ENCODE measurements at regions not wholly inside any gene's neighbourhood (a gene's known extent, or its start where the extent isn't known, plus 50 kb on each side); places are given as distances from the start of the nearest gene placed in this dataset.
A peak's percentile ranks its signal among the peaks of the same experiment; 100 is the strongest.

GRCh38 chr13:30142486-30143211 is 164.7 kb downstream of the KATNAL1 start:
- H3K4me1 ChIP-seq, result peaks cover 0 to 17% (median 10%) of the 10 kb centered on the region in 9 donors
- no peaks in the 10 kb centered on the region for H3K36me3 ChIP-seq
- H3K27ac ChIP-seq, result peak overlapping the region in 1 of 10 donors; percentile 47
- H3K4me3 ChIP-seq, result no peak overlapping the region
- ATAC-seq, result peak in 5 of 8 donors; percentile 24 to 55 (median 48)
- no peaks in the 10 kb centered on the region for H3K9me3 ChIP-seq
- intact Hi-C loops (cut with DNase I), result no loop called here
- no peaks in the 10 kb centered on the region for H3K27me3 ChIP-seq
- TF ChIP-seq, protein P1, sequence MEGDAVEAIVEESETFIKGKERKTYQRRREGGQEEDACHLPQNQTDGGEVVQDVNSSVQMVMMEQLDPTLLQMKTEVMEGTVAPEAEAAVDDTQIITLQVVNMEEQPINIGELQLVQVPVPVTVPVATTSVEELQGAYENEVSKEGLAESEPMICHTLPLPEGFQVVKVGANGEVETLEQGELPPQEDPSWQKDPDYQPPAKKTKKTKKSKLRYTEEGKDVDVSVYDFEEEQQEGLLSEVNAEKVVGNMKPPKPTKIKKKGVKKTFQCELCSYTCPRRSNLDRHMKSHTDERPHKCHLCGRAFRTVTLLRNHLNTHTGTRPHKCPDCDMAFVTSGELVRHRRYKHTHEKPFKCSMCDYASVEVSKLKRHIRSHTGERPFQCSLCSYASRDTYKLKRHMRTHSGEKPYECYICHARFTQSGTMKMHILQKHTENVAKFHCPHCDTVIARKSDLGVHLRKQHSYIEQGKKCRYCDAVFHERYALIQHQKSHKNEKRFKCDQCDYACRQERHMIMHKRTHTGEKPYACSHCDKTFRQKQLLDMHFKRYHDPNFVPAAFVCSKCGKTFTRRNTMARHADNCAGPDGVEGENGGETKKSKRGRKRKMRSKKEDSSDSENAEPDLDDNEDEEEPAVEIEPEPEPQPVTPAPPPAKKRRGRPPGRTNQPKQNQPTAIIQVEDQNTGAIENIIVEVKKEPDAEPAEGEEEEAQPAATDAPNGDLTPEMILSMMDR (IDR thresholded peaks at IDR 0.05), result no peak
- no peak for DNase-seq
- 46 to 56% methylated on average over 13 of the region's 13 CpGs for WGBS, 2 donors

- intact Hi-C loops (cut with DNase I), result no loop called here
- WGBS, 2 donors, result 84 to 89% methylated on average over 6 of the region's 6 CpGs
- peak overlapping the region in 1 of 10 donors; percentile 47 for H3K27ac ChIP-seq
- no peaks in the 10 kb centered on the region for H3K36me3 ChIP-seq
- H3K27me3 ChIP-seq, result no peaks in the 10 kb centered on the region
- no peak for DNase-seq
- H3K4me3 ChIP-seq, result no peak overlapping the region
- no peak for ATAC-seq
- TF ChIP-seq, protein P1 (IDR thresholded peaks at IDR 0.05), result no peak
- H3K9me3 ChIP-seq, result no peaks in the 10 kb centered on the region
- peaks cover 0 to 17% (median 10%) of the 10 kb centered on the region in 9 donors for H3K4me1 ChIP-seq
Measured at GRCh38 chr13:30141775-30142485, 165.4 kb downstream of the KATNAL1 start.

GRCh38 chr13:30140973-30141372 is 166.4 kb downstream of the KATNAL1 start:
- H3K9me3 ChIP-seq, result no peaks in the 10 kb centered on the region
- DNase-seq (no peak), ATAC-seq (no peak)
- intact Hi-C loops (cut with DNase I), result no loop called here
- H3K27me3 ChIP-seq, result no peaks in the 10 kb centered on the region
- TF ChIP-seq, protein P1 (IDR thresholded peaks at IDR 0.05), result no peak
- H3K4me3 ChIP-seq, result no peak overlapping the region
- no peak overlapping the region for H3K27ac ChIP-seq
- 91 to 95% methylated on average over 11 to 12 of the region's 12 CpGs for WGBS, 2 donors
- H3K36me3 ChIP-seq, result no peaks in the 10 kb centered on the region
- peaks cover 0 to 17% (median 10%) of the 10 kb centered on the region in 9 donors for H3K4me1 ChIP-seq

GRCh38 chr13:30138511-30138910 is 168.8 kb downstream of the KATNAL1 start:
- no peaks in the 10 kb centered on the region for H3K9me3 ChIP-seq
- ATAC-seq, result no peak
- no peaks in the 10 kb centered on the region for H3K36me3 ChIP-seq
- no peak for DNase-seq
- intact Hi-C loops (cut with DNase I), result loop anchor here in 9 of 10 donors (10.0 kb wide), 9 partner anchors 196 to 906 kb away; no protein-coding TSS in a partner anchor
- H3K4me1 ChIP-seq, result peaks cover 0 to 21% (median 10%) of the 10 kb centered on the region in 9 donors
- WGBS, 2 donors, result 45 to 55% methylated on average over 8 of the region's 8 CpGs
- no peak overlapping the region for H3K27ac ChIP-seq
- no peaks in the 10 kb centered on the region for H3K27me3 ChIP-seq
- TF ChIP-seq, protein P1 (IDR thresholded peaks at IDR 0.05), result no peak
- H3K4me3 ChIP-seq, result no peak overlapping the region
